NCI-H1048 (cell line): ENCODE measurements at regions not wholly inside any gene's neighbourhood (a gene's known extent, or its start where the extent isn't known, plus 50 kb on each side); places are given as distances from the start of the nearest gene placed in this dataset.
A peak's percentile ranks its signal among the peaks of the same experiment; 100 is the strongest.
"Not testable (repeated sequence)": the region's sequence is repeated elsewhere in the genome, so short reads cannot be mapped to it uniquely, and the experiment has no call there.

Experiments
- DNase-seq: peaks from one replicate; lab custom pipeline; 2025; lab: John Stamatoyannopoulos, UW

DNA sequence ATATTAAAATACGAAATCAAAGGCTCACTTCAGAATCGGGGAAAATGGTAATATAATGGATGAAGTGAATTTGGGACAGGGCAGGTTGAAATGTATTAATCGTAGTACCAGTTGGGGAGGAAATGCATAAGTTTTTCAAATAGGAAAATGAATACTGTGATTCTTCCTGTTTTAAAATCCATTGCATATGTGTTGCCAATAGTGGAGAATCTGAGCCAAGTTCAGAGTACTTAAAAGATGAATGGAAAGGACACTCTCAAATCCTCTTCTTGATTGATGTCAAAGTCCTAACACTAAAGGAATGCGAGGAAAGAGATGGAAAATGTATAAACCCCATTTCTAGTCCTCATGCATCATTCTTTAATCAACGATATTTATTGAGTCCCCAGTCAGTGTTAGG, 160.9 kb upstream of the CCNG1 start:
- DNase-seq = no peak

GRCh38 chr5:163280897-163281296, 156.5 kb upstream of the CCNG1 start:
- not testable (repeated sequence) for DNase-seq

- no peak for DNase-seq
Measured at GRCh38 chr5:163281512-163281911, 155.9 kb upstream of the CCNG1 start.

GRCh38 chr5:163293836-163294235, 143.6 kb upstream of the CCNG1 start:
- no peak for DNase-seq

DNA sequence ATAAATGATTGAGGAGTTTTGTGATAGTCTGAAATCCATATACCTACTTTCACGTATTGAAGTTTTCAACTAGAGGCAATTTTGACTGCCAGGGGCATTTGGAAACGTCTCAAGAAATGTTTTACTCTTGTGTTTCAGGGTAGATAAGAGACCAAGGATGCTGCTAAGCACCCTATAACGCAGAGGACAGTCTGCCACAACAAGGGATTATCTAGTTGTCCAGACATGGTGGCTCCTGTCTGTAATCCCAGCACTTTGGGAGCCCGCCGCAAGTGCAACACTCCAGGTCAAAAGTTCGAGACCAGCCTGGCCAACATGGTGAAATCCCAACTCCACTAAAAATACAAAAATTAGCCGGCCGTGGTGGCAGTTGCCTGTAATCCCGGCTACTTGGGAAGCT, 133.7 kb upstream of the CCNG1 start:
- DNase-seq = no peak

GRCh38 chr5:163305655-163306054, 131.7 kb upstream of the CCNG1 start:
- no peak for DNase-seq

DNA sequence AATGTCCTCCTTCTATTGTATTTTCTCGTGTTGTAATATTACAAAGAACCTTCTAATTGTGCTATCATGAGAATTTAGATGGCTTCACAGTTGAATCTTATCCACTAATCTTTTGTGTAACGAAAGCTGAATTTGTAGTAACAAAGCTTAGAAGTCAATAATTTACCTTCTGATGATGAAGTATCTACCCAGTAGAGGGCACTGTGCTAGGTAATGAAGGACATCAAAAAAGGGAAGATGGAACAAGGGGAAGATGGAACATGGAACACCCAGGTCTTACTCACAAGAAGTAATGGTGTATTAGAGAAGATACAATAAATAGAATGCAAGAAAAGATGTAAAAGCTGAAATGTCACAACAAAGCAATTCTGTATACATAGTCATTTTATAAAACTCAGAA, 131.0 kb upstream of the CCNG1 start:
- no peak for DNase-seq

- no peak for DNase-seq
Measured at GRCh38 chr5:163309914-163310313, 127.5 kb upstream of the CCNG1 start.

DNA sequence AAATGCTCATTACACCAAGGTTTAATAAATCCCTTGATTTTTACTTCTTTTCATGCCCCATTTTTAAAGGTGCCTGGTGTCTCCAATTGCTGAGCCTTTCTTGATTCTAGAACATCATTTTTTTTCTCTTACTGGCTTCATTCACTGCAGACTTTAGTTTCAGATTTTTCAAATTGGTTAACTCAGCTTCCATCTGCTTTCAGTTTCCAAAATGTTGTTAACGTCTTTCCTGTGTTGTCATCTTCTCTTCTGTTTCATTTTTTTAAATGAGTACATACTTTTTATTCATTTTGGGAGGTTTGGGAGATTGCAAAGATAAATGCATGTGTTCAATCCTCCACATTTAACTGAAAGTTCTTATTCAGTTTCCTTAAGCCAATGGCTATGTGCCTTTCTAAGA, 126.4 kb upstream of the CCNG1 start:
- no peak for DNase-seq

- DNase-seq = no peak
Measured at GRCh38 chr5:163312598-163312997, 124.8 kb upstream of the CCNG1 start.

GRCh38 chr5:163313049-163313448, 124.3 kb upstream of the CCNG1 start:
- not testable (repeated sequence) for DNase-seq

DNA sequence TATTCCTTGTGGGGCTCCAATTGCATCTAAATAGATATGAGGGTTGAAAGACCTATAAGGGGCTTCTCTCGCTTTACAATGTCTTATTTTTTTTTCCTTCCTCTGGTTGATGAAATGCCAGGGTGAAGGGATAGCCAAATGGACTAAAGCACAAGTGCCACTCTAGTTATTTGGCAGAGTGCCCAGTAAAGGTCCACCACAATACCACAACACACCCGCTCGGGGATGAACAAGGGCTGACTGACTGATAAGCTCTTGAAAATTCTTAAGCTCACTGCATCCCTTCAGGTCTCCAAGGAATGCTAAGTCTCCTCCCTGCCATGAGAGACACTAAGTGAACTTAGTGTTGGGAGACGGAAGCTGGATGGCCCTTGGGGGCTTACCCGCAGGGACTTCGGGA, 121.0 kb upstream of the CCNG1 start:
- DNase-seq = not testable (repeated sequence)

- no peak for DNase-seq
Measured at GRCh38 chr5:163318707-163319106, 118.7 kb upstream of the CCNG1 start.

GRCh38 chr5:163321511-163321910, 115.9 kb upstream of the CCNG1 start:
- DNase-seq = no peak

DNA sequence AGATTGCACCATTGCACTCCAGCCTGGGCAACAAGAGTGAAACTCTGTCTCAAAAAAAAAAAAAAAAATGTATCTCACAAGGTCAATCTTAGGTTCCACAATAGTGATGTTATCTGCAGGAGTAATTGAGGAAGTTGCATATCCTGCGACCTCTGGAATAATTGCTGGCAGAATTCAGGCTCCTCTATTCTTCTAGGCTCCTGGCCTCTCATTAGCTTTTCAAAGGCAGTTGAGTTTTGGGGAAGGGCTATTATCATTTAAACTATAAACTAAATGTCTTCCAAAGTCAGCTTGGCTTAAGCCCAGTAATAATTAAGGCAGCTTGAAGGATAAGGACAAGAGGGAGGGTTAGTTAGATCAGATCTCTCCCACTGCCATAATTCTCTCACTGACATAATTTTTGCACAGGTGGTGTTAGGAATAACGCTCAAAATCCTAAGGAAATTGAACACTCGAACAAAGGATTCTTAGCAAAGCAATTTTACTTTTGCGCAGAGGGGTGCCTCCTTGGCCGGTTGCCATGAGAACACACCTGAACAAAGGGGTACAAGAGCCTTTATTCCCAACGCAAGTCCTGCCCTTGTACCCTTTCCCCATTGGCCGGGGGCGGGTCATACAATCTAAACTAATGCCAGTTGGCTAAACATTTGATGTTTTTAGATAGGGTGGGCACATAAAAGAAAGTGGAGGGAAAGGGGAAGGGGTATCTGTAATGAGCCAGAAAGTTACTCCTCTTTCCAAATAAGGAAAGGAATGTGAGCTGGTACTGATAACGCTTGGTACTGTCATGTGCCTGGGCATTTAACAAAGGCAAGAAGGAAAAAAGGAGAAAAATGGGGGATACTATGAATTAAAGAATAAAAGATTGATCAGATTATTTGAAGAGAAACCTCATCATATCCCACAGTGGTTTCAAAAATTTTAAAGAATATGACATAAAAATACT, 106.4 kb upstream of the CCNG1 start:
- DNase-seq = no peak

- DNase-seq = not testable (repeated sequence)
Measured at GRCh38 chr5:163336074-163336473, 101.3 kb upstream of the CCNG1 start.

DNA sequence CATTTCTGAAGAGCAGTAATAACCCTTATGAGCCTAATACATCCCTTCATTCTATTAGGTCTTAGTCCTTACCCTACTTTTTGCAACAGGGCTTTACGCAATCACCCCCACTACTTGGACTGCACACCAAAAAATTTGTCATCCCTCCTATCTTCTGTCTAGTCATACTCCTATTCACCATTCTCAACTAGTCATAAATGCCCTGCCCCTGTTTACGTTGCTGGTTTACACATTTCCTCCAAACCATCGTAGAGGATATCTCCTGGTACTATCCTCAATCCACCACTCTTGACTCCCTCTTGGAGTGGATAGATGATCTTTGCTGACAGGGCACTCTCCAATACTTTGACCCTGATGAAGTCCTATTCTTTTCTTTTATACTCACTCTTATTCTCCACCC, 98.2 kb upstream of the CCNG1 start:
- DNase-seq = no peak

GRCh38 chr5:163340378-163340777, 97.0 kb upstream of the CCNG1 start:
- DNase-seq = not testable (repeated sequence)

GRCh38 chr5:163342306-163342705, 95.1 kb upstream of the CCNG1 start:
- no peak for DNase-seq

- no peak for DNase-seq
Measured at GRCh38 chr5:163345216-163345615, 92.2 kb upstream of the CCNG1 start.

DNA sequence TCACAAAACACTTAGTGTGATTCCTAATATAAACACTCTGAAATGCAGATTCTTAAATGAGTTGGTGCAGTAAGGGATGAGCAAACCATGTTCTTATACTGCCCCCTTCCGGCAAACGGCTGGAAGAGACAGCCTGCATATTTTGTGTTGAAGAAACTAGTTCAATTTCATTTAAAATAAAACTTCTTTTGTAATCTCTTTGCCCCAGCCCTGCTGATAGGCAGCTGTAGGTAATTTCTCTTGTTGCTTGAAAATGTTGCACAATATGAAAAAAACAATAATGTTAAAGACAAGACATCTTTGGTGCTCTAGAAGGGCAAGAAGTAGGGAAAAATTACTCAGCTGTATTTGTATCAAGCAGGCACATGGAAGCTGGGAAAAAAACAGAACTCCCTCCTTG, 89.7 kb upstream of the CCNG1 start:
- peak; percentile 28 for DNase-seq

DNA sequence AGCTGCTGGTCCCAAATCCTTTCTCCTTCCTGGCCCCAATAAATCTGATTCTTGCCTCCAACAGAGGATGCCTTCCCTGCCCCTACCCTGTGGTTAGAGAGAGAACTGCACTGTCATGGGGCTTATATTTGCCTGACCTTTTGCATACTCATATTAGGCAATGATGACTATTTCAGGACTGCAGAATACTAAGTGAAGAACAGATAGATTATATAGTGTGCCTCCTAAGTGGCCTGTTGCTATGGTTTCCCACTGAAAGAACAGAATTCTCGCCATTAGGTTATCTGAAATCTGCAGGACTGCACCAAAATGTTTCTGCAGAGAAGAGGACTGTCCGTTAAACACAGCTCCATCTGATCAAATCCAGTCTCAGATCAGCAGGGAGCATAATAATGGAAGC, 87.3 kb upstream of the CCNG1 start:
- no peak for DNase-seq

GRCh38 chr5:163352531-163352930, 84.9 kb upstream of the CCNG1 start:
- no peak for DNase-seq

DNA sequence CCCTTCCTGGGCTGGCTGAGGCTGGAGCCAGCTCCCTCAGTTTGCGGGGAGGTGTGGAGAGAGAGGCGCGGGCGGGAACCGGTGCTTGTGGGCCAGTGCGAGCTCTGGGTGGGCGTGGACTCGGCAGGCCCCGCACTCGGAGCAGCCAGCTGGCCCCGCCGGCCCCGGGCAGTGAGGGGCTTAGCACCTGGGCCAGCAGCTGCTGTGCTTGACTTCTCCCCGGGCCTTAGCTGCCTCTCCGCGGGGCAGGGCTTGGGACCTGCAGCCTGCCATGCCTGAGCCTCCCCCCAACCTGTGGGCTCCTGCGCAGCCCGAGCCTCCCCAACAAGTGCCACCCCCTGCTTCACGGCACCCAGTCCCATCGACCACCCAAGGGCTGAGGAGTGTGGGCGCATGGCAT, 81.6 kb upstream of the CCNG1 start:
- DNase-seq = not testable (repeated sequence)
